Neural progenitor cell (in vitro differentiated cells): ENCODE measurements at regions not wholly inside any gene's neighbourhood (a gene's known extent, or its start where the extent isn't known, plus 50 kb on each side); places are given as distances from the start of the nearest gene placed in this dataset.

Experiments
- DNase-seq: peaks from one replicate; pipeline ENCODE4 v3.0.0-alpha.2; 2016; ENCODE audit warnings: low spot score
- H2AFZ ChIP-seq: fragments of 200-600 bp; sonication (generic); replicated peaks from 2 replicates; pipeline ENCODE4 v1.6.1; 2016; ENCODE audit warnings: antibody characterized with exemption
- H3F3A ChIP-seq: fragments of 200-600 bp; sonication (generic); 2 replicates; pipeline ENCODE4 v1.6.1; 2016; ENCODE audit warnings: antibody characterized with exemption, low read depth
- H3K27ac ChIP-seq: fragments of 200-600 bp; sonication (generic); 2 replicates; pipeline ENCODE4 v1.5.1; 2016; ENCODE audit warnings: mild to moderate bottlenecking
- H3K27me3 ChIP-seq: fragments of 200-600 bp; sonication (generic); 2 replicates; pipeline ENCODE4 v1.6.1; 2016; ENCODE audit warnings: mild to moderate bottlenecking, moderate library complexity
- H3K36me3 ChIP-seq: fragments of 200-600 bp; sonication (generic); 2 replicates; pipeline ENCODE4 v1.5.1; 2016
- H3K4me1 ChIP-seq: fragments of 200-600 bp; sonication (generic); 2 replicates; pipeline ENCODE4 v1.6.1; 2016; ENCODE audit warnings: mixed run types
- H3K4me2 ChIP-seq: fragments of 200-600 bp; sonication (generic); 2 replicates; pipeline ENCODE4 v1.6.1; 2016
- H3K4me3 ChIP-seq: fragments of 200-600 bp; sonication (generic); 2 replicates; pipeline ENCODE4 v1.5.1; 2016
- H3K79me2 ChIP-seq: fragments of 200-600 bp; sonication (generic); 2 replicates; pipeline ENCODE4 v1.6.1; 2016; ENCODE audit warnings: low read depth
- H3K9ac ChIP-seq: fragments of 200-600 bp; sonication (generic); 2 replicates; pipeline ENCODE4 v1.6.1; 2016
- H3K9me3 ChIP-seq: fragments of 200-600 bp; sonication (generic); 2 replicates; pipeline ENCODE4 v1.5.1; 2016; ENCODE audit warnings: low read depth
- H4K20me1 ChIP-seq: fragments of 200-600 bp; sonication (generic); 2 replicates; pipeline ENCODE4 v1.6.1; 2016; ENCODE audit warnings: low read depth
- H3K27ac Mint-ChIP-seq: 3 replicates; pipeline ENCODE4 v1.8.0; 2021; ENCODE audit warnings: mixed read lengths
- H3K27me3 Mint-ChIP-seq: 2 replicates; pipeline ENCODE4 v1.8.0; 2022; ENCODE audit warnings: low read depth, mild to moderate bottlenecking, inconsistent platforms, moderate library complexity, mixed read lengths; ENCODE audit not compliant: insufficient read depth
- H3K36me3 Mint-ChIP-seq: 3 replicates; pipeline ENCODE4 v1.8.0; 2021; ENCODE audit warnings: mixed read lengths
- H3K4me1 Mint-ChIP-seq: 3 replicates; pipeline ENCODE4 v1.8.0; 2021; ENCODE audit warnings: mixed read lengths
- H3K4me3 Mint-ChIP-seq: 3 replicates; pipeline ENCODE4 v1.8.0; 2021; ENCODE audit warnings: mild to moderate bottlenecking, moderate library complexity, mixed read lengths
- H3K9me3 Mint-ChIP-seq: 3 replicates; pipeline ENCODE4 v1.8.0; 2020; ENCODE audit warnings: mixed read lengths
- CTCF ChIP-seq: fragments of 200-600 bp; sonication (generic); IDR thresholded peaks from 2 replicates; pipeline ENCODE4 v1.5.1; 2017; ENCODE audit warnings: antibody characterized with exemption, mild to moderate bottlenecking
- EZH2 ChIP-seq: fragments of 200-600 bp; sonication (generic); IDR thresholded peaks from 2 replicates; pipeline ENCODE4 v1.6.1; 2017; ENCODE audit warnings: antibody characterized with exemption, mild to moderate bottlenecking, moderate library complexity
- EZH2phosphoT487 ChIP-seq: fragments of 200-600 bp; sonication (generic); IDR thresholded peaks from 2 replicates; pipeline ENCODE4 v1.6.1; 2017; ENCODE audit warnings: antibody characterized with exemption

GRCh38 chr14:82432301-82433105, 898.9 kb upstream of the SEL1L start:
- no peaks in the 10 kb centered on the region for H4K20me1 ChIP-seq

GRCh38 chr14:82438436-82438835, 904.8 kb upstream of the SEL1L start:
- no peak overlapping the region for H3K27ac Mint-ChIP-seq
- H3K27me3 Mint-ChIP-seq, result no peaks in the 10 kb centered on the region
- no peaks in the 10 kb centered on the region for H3K4me1 Mint-ChIP-seq
- TF ChIP-seq CTCF, result no peak
- no peak for TF ChIP-seq EZH2
- no peak for TF ChIP-seq EZH2phosphoT487
- H4K20me1 ChIP-seq, result no peaks in the 10 kb centered on the region
- H3K27me3 ChIP-seq, result no peaks in the 10 kb centered on the region
- DNase-seq, result no peak
- no peaks in the 10 kb centered on the region for H3K36me3 Mint-ChIP-seq
- H3F3A ChIP-seq, result no peaks in the 10 kb centered on the region
- H2AFZ ChIP-seq, result no peak overlapping the region
- no peaks in the 10 kb centered on the region for H3K79me2 ChIP-seq
- H3K9me3 Mint-ChIP-seq, result no peaks in the 10 kb centered on the region
- H3K9ac ChIP-seq, result no peak overlapping the region
- no peaks in the 10 kb centered on the region for H3K9me3 ChIP-seq
- H3K4me3 Mint-ChIP-seq, result no peak overlapping the region
- H3K36me3 ChIP-seq, result no peaks in the 10 kb centered on the region
- no peak overlapping the region for H3K4me2 ChIP-seq
- no peak overlapping the region for H3K27ac ChIP-seq
- H3K4me3 ChIP-seq, result no peak overlapping the region
- H3K4me1 ChIP-seq, result no peaks in the 10 kb centered on the region

More at GRCh38 chr14:82432301-82433105, 898.9 kb upstream of the SEL1L start:
- H3K27me3 Mint-ChIP-seq, result no peaks in the 10 kb centered on the region
- H3K27ac Mint-ChIP-seq, result no peak overlapping the region
- Histone ChIP-seq H3K27ac (no peak overlapping the region), H3K4me1 (peaks cover 8% of the 10 kb centered on the region), H3K79me2 (no peaks in the 10 kb centered on the region), H3K9me3 (no peaks in the 10 kb centered on the region), H3K36me3 (no peaks in the 10 kb centered on the region), H3K9ac (no peak overlapping the region), H3K27me3 (no peaks in the 10 kb centered on the region), H2AFZ (no peak overlapping the region), H3K4me3 (no peak overlapping the region), H3F3A (no peaks in the 10 kb centered on the region), H3K4me2 (no peak overlapping the region)
- DNase-seq, result no peak
- H3K4me3 Mint-ChIP-seq, result no peak overlapping the region
- H3K4me1 Mint-ChIP-seq, result no peaks in the 10 kb centered on the region
- H3K9me3 Mint-ChIP-seq, result no peaks in the 10 kb centered on the region
- no peaks in the 10 kb centered on the region for H3K36me3 Mint-ChIP-seq
- TF ChIP-seq CTCF, result no peak
- no peak for TF ChIP-seq EZH2phosphoT487

- DNase-seq, result no peak
- TF ChIP-seq EZH2phosphoT487, result no peak
- no peak for TF ChIP-seq CTCF
- no peak for TF ChIP-seq EZH2
- Histone ChIP-seq H3K9ac (no peak overlapping the region), H2AFZ (no peak overlapping the region), H3K79me2 (no peaks in the 10 kb centered on the region), H3K4me1 (no peaks in the 10 kb centered on the region), H3K4me3 (no peak overlapping the region), H3K4me2 (no peak overlapping the region), H3K36me3 (no peaks in the 10 kb centered on the region), H3K27ac (no peak overlapping the region), H3K27me3 (no peaks in the 10 kb centered on the region), H3K9me3 (no peaks in the 10 kb centered on the region), H3F3A (no peaks in the 10 kb centered on the region), H4K20me1 (no peaks in the 10 kb centered on the region)
- H3K4me1 Mint-ChIP-seq, result no peaks in the 10 kb centered on the region
- H3K27me3 Mint-ChIP-seq, result no peaks in the 10 kb centered on the region
- H3K4me3 Mint-ChIP-seq, result no peak overlapping the region
- H3K9me3 Mint-ChIP-seq, result no peaks in the 10 kb centered on the region
- no peaks in the 10 kb centered on the region for H3K36me3 Mint-ChIP-seq
- no peak overlapping the region for H3K27ac Mint-ChIP-seq
Observed at GRCh38 chr14:82441270-82441669, 907.6 kb upstream of the SEL1L start.
